CMK (cell line): ENCODE measurements at regions not wholly inside any gene's neighbourhood (a gene's known extent, or its start where the extent isn't known, plus 50 kb on each side); places are given as distances from the start of the nearest gene placed in this dataset.

Experiments
- DNase-seq: peaks from one replicate; pipeline ENCODE4 v3.0.0-alpha.2; 2010; ENCODE audit warnings: low read depth

DNA sequence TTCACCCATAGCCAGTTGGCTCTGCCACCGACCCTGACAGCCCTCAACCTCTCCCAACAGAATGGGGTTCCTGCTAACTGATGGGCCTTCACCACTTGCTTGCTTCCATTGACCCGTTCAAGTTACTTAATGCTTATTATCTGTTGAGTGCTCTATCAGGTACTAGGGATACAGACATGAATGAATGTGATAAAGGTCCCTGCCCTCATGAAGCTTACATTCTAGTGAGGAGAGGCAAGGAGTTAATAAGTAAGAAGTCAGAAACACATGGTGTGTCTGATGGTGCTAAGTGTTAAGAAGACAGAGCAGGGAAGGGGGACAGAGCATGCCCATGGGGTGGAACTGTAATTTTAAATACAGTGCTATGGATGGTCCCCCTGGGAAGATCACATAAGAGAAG lies 107.5 kb upstream of the JUN start:
- no peak for DNase-seq

DNA sequence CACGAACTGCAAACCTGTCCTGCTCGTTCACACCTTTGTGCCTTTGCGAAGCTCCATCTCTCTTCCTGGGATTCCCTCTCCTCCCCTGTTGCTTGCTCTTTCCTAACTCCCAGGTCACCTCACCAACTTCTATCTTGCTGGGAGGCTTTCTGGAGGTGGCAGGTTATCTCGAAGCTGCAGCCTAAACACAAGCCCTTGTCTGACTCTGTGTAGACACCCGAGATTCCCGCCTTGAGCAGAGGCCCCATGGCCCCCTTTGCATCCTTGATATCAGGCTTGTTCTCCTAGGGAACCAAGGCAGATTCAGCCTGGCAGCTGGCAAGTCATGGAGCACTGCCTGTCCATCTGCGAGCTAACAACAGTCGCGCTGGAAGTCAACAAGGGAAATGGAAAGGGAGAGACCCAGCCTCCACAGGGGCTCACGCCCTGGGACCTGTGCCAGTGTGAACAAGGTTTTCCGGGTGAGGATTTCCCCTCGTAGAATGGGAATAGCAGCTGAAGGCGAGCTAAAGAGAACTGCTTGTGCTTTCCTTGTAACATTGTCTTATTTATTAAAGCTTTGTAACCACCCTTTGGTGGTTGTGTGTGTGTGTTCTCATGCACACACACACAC lies 109.5 kb upstream of the JUN start:
- DNase-seq, result no peak

DNA sequence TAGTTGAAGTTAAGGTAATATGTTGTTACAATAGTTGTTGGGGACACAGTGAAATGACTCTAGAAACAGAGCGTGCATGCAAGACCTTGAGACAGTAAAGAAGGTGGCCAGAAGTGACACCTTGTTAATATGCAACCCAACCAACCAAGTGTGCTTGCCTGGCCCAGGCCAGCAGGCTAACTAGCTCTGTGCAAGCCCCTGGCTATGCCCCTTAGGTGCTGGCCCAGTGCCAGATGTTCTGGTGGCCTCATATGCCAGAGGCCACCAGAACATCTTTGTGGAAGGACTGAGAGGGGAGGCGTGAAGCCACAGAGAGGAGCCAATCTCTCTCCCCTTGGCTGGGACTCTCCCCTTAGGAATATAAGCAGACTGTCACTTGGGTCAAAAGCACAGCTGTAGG lies 111.2 kb upstream of the JUN start:
- no peak for DNase-seq

DNA sequence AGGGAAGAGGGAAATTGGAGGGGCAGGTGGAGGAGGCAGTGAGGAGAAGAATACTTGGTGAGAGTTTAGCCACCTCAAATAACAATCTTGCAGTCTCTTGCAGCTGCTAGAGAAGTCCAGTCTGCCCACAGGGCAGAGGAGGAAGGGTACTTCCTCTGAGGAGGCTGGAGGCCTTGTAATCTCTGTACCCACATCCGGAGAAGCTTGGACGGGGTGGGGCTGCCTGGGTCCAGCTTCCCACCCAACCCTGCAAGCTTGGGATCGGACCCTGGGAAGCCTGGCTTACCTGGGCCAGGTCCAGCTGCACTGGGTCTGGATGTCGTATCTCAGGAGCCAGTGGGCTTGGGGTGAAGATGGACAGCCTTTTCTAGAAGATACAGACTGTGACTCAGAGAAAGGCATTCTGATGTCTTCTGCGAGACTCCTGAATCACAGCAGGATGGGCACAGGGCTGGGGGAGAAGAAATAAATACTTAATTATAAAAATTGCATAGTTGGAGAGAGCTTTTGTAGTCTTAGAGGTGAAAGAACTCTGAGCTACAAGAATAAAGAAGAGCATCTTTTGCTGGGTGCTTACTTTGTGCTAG lies 111.8 kb upstream of the JUN start:
- peak; percentile 58 for DNase-seq

DNA sequence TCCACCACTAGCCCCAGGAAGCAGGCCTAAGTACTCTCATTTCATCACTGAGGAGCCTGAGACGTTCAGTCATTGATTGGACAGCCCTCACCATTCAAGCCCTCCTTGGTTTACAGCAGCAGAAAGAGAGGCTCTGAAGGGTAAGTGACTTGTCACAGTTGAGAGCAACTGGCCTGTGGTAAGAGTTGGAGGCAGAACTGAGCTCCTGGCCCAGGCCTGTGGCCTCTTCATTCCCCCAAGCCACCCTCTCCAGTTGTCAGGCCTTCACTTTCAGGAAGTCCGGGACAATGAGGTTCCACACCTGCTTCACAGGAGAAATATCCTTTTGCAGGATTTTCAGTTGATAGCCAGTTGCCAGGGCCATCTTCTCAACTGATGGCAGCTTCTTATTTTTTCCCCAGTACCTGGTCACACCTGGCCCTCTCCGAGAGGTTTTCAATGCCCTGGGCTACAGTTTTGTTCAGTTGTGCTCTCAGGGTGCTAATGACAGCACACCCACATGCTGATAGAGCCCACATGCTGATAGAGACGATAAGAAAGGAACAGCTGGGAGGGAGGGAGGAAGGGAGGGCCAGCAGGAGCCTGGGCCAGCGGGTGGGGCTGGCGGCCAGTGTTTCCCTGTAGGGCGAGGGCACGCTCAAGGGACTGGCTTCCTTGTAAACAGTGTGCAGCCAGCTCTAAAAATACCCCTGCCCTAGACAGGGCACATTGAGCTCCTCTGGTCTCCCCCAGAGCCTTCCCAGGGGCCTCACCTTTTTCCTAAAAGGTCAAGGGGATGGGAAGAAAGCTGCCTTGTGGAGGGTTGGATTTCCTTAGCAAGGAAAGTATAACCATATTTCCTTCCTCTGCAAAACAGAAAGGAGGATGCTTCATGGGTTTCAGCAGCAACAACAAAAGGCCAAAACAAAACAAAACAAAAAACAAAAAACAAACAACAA lies 112.7 kb upstream of the JUN start:
- peak; percentile 71 for DNase-seq

DNA sequence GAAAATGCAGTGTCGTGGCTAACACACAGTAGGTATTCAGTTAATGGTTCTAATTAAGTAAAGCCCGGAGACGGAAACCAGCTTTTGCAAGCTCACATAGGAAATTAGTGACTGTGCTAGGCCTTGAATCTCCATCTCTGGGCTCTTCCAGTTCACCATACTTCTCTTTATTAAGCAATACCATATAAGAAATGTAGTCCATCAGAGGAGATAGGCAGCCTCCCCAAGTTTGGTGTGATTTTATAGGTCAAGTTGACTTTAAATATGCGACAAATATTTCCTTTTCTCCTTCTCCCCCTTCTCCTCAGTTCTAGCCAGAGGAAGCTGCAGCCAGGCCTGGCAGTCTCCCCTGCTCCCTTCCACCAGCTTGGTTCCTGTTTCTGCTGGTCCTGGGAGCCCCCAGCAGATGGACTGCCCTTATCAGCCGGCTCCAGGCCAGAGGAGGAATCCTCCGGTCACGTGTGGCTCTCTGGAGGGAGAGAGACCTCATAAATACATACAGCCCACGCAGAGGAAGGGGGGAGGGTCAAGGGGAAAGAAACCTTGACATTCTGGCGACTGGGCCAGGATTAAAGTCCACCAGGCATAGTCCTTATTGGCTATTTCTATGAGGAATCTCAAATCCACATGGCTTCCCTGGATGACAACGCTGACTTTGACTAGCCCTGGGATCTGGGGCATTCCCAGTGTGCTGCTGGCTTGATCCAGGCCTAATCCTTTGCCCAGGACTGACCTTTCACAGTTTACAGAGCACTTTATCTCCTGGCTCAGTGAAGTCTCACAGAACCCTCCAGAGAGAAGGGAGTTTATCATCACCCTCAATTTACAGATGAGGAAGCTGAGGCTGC lies 115.1 kb upstream of the JUN start:
- peak; percentile 97 for DNase-seq

DNA sequence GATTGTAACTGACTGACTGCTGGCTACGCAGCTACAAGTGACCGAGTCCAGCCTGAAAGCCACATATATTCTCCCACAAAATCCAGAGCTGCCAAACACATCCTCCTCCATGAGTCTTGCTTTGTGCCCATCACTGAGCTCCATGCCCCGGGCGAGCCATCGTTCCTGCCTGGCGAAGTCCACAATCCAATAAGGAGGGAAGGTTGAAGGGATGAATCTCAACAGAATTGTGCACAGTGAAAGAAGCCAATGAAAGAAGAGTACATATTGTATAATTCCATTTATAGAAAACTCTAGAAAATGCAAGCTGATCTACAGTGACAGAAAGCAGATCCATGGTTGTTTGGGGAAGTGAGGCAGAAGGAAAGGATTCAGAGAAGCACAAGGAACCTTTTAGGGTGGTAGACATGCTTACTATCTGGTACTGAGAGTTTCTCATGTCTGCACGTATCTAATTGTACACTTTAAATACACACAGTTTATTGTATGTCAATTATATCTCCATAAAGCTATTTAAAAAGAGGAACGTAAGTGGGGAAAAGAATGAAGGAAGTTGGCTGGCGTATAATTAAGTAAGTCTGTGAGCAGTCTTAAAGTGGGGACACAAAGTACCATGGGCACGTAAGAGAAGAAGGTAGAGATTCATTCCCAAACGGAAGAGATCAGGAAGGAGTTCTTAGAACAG lies 115.9 kb upstream of the JUN start:
- DNase-seq, result no peak

DNA sequence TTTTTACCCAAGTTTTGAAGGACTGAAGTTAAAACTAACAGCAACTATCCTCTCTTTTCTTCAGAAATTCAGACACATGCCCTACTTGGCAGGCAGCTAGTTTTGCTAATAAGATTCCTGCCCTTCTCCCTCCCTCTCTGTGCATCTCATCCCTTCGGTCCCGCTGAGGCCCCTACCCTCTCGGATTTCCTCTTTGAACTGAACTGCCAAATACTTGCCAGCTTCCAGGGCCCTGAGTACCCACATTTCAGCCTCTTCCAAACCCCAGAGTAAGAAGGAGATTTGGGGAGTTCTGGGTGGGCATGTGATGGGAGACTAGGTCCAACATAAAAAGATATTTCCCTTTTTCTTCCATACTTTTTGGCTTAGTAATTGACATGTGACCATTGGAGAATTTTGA lies 116.5 kb upstream of the JUN start:
- no peak for DNase-seq

DNA sequence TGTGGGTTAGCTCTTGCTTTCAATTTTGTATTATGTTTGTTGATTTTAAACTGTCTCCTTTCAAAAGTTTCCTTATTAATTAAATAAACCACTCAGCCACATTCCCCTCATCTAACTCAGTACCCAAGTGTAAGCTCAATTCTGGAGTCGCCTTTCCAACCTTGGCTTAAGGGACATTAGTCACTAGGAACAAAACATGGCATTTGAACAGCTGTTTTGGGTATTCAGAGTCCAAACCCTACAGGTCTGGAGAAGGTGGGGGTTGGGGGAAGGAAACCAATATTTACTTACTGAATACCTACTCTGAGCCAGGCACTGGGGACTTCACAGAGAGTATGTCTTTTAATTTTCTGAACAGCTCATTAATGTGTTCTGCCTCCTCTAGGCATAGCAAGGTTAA lies 117.2 kb upstream of the JUN start:
- no peak for DNase-seq

DNA sequence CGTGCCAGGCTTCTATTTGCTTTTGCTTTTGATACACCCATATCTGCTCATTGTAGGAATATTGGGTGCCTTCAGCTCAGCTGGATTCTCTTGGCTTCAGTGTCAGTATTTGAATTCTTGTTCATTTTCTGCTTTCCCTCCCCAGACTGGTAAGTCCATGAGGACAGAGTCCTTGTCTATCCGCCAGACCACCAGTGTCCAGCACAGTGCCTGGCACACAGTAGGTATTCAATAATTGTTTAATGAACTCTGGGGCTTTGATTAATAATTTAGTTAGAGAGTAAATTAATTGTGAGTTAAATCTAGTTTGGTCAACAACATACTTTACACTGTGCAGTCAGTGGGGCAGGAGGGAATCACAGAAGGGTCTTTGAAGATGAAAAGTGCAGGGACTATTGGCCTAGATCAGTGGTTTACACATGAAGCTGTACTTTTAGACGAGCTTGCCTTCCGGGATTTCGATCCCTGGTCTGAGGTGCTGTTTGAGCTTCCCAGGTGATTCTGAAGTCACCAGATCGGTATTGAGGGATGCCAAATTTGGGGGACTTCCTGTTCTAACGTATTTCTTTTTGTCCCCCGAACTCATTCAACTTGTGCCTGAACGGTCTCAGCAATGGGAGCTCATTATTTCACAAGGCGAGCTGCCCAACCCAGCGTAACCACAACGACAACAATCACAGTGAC lies 119.1 kb upstream of the JUN start:
- DNase-seq, result no peak

DNA sequence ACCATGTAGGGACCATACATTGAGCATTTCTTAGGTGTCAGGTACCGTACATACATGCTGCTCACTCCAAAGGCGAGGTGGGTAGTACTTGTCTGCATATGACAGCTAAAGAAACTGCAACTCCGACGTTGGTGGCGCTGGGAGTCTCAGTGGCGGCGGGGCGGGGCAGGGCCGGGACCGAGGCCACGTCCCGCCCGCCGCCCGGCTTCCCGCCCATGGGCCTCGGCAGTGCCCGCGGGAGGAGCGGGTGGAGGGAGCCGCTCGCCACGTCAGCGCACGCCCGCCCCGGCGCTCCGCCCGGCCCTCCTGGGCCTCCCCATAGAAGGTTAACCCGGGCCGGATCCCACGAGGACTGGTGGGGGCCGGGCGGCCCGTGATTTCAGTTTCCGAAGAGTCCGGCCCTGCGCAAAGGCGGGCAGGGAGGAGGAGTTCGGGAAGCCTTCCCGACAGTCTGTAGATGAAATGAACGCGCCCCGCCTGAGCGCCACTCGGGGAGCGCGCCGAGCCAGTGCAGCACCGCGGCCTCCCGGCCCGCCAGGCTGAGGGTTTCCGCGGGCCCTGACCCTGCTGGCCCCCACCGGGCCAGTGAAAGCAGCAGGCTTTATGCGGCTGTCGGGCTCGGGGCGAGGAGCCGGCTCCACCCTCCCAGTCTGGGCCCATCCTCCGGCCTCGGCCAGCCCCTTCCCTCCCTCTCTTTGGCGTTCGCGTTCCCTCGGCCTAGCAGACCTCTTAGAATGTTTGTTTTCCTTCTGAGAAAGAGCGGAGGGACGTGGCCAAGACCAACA lies 119.9 kb upstream of the JUN start:
- peak; percentile 69 for DNase-seq

DNA sequence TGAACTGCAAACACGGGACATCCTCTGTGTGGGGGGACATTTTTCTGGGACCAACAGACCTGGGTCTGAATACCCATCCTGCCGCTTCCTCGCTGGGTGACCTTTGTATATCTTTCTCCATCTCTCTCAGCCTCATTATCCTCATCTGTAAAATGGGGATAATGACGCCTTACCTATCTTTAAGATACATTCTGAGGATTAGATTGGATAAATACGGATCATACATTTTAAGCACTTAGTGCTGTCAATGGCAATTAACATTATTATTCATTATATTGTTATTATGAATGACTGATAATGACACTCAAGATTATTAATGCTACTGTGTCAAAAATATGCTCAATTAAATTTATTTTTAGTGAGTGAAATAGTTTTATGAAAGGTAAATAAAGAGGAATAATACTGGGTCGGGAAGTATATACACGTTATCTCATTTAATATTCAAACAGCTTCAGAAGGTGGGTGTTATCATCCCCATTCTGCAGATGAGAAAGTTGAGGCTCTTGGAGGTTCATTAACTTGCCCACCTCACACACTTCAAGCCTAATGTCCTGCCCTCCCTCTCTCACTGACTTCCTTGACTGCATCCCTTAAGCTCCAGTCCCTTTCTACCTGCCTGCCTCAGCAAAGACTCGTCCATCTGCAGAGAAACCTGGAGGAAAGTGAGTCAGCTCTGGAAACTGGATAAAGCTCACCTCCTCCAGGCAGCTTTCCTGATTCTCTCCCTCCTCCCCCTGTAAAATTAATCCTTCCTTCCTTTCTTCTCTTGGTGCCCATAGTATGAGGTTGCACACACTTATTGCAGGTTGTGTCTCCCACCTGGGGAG lies 120.7 kb upstream of the JUN start:
- DNase-seq, result no peak

DNA sequence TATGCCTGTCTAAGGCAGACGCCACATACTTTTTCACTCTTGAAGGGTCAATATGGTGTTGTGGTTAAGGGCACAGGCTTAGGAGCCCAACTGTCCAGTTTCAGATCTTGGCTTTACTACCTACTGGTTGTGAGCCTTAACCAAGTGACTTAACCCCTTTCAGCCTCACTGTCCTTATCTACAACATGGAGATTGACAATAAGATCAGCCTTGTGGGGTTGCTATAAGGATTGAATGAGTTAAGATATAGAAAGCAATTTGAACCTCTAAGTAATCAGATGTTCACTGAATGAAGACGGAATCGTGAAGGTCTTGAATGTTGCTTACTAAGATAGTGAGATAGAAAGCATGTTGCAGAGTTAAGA lies 121.3 kb upstream of the JUN start:
- DNase-seq, result no peak

DNA sequence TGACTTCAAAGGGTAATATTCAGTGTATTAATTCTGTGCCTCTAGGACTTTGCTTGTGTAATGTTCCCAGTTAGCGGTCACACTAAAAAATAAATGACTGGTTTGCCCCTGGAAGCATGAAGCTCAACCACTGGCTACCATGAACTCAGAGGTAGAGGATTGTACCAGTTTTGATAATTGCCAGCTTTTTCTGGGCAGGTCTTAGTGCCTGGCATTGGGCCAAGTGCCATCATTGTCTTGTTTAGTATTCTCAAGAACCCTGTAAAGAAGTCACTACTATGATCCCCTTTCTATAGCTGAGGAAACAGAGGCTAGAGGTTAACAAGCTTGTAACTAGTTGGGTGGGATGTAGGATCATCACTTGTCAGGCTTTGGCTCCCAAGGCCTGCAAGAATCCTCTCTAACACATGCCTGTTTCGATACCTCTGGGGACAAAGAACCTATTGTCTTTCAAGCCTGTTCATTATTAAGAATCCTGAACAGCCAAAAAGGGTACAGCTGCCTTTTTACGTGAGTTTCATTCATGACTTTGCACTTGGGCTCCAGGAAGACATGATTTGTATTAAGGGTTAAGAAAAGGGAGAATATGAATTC lies 121.9 kb upstream of the JUN start:
- DNase-seq, result no peak

DNA sequence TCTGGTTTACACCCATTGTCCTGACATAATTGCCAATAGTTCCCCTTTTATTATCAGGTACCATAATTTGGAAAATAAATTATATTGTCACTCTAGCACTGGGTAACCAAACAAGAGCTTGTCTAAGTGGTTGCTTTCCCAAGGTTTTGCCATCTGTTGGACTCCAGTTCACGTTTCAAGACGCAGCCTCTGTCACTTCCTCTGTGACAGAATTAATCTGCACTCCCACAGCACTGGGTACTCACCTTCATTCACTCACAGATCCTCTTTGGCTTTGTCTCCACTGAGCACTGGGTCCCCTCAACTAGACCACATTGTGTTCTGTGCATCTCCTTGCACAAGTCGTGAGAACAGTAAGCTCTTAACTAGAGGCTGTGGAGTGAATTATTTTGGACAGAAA lies 123.6 kb upstream of the JUN start:
- DNase-seq, result no peak

DNA sequence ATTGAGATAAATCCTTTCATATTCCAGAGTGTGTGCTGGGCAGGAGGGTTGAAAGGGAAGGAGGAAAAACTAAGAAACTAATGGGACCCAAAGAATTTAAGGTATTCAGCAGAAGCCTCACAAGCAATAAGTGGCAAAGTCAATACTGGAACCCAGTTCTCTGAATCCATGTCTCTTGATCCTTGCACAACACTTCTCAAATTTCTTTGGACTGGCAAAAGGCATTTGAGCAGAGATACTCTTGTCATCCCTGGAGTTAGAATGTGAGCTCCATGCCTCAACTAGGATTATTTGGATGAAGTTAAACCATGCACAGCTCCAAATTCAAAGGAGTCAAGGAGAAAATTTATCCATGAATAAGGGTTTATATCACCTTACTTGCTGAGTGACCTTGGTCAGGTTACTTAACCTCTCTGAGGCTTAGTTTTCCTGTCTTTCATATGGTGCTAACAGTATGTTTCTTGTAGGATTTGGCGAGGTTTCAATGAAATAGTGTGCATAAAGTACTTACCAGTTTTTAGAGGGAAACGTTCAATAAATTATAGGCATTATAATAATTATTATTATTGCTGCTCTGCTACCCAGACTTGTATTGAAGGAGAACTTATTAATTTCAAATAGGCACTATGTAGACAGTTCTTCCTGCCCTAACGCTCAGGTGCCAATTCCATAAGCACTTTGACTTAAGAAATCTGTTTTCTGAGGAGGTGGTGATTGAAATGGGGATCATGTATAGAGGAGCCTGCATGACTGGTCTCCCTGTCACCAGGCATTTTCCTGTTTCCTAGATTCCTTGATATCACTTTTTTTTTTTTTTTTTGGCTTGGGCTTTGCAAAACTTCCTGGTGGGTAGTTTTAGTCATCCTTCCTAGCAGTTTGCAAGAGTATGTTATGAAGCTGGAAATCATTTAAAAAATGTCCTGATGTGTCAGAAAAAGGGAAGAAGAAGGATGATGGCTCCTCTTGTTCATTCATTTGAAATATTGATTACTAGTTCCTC lies 125.0 kb upstream of the JUN start:
- DNase-seq, result no peak

DNA sequence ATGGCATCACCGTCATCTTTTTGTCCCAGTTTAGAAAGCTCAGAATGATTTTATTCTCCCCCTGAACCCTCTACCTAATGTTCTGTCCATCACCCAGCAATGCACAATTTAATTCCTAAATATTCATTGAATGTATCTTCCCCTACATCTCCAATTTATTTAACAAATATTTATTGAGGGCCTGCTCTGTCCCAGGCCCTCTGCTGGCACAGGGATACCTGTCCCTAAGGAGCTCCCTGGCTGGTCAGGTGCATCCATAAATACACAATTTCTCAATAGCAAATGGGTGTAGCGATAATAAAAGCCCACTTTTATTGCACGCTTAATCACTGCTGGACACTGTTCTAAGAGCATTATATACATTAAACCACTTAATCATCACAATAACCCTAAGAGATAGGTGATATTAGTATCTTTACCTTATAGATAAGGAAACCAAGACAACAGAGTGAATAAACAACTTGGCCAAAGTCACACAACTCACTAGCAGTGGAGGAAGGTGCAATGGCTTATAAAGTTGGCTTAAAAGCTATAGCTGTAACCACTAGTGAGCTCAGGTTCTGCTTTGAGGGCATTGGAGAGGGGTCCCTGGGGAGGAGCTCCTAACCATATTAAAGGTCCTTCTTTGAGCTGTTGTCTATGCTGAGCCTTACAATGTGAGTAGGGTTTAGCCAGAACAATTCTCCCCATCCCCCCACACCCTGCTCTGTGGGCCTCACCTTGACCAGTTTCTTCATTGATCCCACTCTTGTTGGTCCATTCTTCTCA lies 126.3 kb upstream of the JUN start:
- no peak for DNase-seq
